D721Med (cell line): ENCODE measurements at regions not wholly inside any gene's neighbourhood (a gene's known extent, or its start where the extent isn't known, plus 50 kb on each side); places are given as distances from the start of the nearest gene placed in this dataset.
A peak's percentile ranks its signal among the peaks of the same experiment; 100 is the strongest.
"Not testable (repeated sequence)": the region's sequence is repeated elsewhere in the genome, so short reads cannot be mapped to it uniquely, and the experiment has no call there.

Experiments
- DNase-seq: peaks from one replicate; pipeline ENCODE4 v3.0.0; 2011; ENCODE audit warnings: low spot score; ENCODE audit not compliant: insufficient read length
- FAIRE-seq: peaks from 2 replicates; lab custom pipeline; 2011; peaks lifted over from hg19 to GRCh38; lab: Jason Lieb, UNC
- TF ChIP-seq, protein P1 (sequence below): IDR thresholded peaks from 2 replicates; pipeline ENCODE4 v1.5.1; 2012; ENCODE audit warnings: mild to moderate bottlenecking, control low read depth; ENCODE audit not compliant: insufficient read depth; ENCODE audit errors: missing control alignments

DNA sequence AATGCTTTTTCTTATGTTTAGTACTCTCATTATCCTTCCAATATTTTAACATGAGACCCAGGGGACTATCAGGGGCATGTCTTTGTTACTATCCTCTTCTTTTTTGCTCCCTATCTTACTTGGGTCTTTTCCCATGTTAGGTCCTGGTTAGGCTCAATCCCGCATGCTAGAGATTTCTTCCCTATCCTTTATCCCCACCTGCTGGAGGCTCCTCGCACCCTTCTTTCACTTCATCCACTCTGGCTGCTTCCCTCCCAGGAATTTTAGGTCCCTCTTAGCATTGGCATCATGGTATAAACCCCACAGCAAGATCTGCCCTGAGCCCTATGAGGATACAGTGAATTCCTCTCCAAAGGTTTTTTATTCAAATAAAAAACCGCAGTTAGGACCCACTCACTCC, 567.3 kb downstream of the ANKRD30B start:
- TF ChIP-seq, protein P1, sequence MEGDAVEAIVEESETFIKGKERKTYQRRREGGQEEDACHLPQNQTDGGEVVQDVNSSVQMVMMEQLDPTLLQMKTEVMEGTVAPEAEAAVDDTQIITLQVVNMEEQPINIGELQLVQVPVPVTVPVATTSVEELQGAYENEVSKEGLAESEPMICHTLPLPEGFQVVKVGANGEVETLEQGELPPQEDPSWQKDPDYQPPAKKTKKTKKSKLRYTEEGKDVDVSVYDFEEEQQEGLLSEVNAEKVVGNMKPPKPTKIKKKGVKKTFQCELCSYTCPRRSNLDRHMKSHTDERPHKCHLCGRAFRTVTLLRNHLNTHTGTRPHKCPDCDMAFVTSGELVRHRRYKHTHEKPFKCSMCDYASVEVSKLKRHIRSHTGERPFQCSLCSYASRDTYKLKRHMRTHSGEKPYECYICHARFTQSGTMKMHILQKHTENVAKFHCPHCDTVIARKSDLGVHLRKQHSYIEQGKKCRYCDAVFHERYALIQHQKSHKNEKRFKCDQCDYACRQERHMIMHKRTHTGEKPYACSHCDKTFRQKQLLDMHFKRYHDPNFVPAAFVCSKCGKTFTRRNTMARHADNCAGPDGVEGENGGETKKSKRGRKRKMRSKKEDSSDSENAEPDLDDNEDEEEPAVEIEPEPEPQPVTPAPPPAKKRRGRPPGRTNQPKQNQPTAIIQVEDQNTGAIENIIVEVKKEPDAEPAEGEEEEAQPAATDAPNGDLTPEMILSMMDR = peak; percentile 38
- FAIRE-seq, DNase-seq: not testable (repeated sequence)

DNA sequence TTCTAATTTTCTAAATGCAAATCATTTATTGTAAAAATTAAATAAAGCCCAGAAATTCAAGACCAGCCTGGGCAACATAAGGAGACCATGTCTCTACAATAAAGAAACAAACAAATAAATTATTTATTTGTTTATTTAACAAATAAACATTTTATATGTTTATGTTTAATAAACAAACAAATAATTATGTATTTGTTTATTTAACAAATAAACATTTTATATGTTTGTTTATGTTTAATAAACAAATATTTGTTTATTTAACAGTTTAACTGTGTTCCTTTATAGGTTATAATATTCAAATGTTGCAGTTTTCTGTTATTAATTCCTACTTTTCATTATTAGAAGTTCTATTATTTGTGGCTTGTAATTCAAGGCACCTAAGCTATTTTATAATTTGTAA, 570.7 kb downstream of the ANKRD30B start:
- not testable (repeated sequence) for FAIRE-seq, DNase-seq

DNA sequence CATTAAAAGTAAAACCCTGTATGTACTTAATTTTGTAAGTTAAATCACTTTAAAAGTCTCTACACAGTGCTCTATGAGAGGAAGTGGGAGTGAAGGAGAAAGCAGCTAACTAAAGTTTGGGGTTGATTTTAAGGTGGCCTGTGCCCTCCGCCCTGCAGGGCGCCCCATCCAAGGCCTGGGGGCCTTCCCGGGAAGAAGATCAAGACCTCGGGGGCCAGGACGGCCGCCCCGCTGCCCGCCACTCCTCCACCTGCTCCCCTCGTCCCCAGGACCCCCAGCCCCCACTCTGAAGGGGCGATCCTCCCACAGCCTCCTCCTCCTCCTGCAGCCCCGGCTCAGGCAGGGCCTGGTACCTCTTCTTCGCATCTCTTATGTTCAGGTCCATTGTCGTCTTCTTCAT, 581.7 kb downstream of the ANKRD30B start:
- DNase-seq, FAIRE-seq: not testable (repeated sequence)

DNA sequence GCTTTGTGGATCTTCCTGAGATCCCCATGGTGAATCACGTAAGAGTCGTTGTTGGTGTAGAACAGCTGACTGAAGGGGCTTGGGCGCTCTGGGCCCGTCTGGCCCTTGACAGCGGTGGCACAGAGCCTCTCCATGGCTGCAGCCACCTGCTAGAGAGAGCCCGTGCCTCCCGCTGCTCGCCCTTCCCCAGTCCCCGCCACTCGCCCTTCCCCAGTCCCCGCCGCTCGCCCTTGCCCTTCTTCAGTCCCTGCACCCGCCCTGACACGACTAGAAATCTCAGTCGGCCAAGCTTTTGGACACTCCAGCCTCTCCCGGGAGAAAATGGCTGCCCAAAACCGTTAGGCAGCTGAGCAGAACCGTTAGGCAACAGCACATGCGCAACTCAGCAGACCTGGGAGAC, 582.2 kb downstream of the ANKRD30B start:
- DNase-seq, FAIRE-seq: not testable (repeated sequence)

DNA sequence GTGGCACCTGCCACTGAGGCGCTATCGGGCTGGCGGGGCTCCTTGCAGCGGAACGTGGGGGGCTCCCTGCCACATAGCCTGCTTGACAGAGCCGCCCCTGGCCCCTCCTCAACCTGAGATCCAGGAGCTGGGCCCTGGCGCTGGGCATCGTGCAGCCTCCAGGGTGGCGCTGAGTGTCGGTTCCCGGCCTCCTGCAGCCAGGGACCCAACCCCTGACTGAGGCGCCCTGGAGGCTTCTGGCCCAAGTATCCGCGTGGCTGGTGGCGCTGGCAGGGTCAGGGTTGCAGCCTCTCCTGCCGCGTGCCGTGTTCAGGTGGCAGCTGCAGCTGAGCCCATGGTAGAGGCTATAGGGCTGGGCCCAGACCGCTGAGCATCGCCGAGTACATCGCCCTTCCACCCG, 582.6 kb downstream of the ANKRD30B start:
- DNase-seq, FAIRE-seq: not testable (repeated sequence)

DNA sequence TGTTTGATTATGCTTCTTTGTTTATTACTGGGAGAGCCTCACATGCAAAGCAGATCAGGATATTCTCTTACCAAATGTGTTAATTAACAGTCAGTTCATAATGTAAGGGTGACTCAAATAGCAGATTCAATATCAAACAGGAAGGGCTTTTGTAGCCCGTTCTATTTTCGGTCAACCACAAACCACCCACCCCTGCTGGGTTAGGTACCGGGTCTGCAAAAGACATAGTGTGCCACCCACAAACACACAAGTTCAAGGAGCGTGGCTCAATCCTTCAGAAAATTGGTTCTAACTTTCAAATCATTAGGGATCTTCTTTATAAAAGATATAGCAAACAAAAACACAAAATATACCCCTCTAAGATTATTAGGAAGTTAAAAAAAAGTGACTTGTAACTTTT, 627.7 kb downstream of the ANKRD30B start:
- FAIRE-seq, DNase-seq: not testable (repeated sequence)

DNA sequence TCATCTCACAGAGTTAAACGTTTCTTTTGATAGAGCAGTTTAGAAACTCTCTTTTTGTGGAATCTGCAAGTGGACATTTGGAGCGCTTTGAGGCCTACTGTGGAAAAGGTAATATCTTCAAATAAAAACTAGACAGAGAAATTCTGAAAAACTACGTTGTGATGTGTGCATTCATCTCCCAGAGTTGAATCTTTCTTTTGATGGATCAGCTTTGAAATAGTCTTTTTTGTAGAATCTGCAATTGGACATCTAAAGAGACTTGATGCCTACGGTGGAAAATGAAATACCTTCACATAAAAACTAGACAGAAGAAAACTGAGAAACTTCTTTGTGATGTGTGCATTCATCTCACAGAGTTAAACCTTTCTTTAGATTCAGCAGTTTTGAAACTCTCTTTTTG, 659.9 kb downstream of the ANKRD30B start:
- DNase-seq, FAIRE-seq: not testable (repeated sequence)
